NCI-H1436 treated with DMSO at 0.1 percent for 48 hours (cell line): ENCODE measurements at regions not wholly inside any gene's neighbourhood (a gene's known extent, or its start where the extent isn't known, plus 50 kb on each side); places are given as distances from the start of the nearest gene placed in this dataset.

Experiments
- DNase-seq: peaks from one replicate; lab custom pipeline; 2025; lab: John Stamatoyannopoulos, UW

DNA sequence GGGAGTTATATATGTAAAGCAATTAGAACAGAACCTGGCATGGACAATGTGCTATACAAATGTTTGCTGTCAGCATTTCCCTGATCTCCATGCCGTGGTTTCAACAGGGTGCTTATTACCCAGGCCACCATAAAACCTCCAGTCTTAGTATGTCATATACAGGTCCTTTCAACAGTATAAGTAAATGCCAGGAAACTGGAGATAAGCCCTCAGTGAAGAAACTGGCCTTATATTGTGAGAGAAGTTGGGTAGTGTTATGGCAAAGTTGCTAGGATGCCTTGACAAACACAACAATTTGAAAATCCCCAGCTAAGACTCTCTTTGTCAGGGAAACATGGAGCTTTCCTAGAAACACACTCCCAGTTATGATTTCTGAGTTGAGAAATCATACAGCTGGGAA is 850.2 kb upstream of the ADAMTS5 start:
- no peak for DNase-seq

GRCh38 chr21:27816301-27816700 is 849.4 kb upstream of the ADAMTS5 start:
- DNase-seq, result no peak

DNA sequence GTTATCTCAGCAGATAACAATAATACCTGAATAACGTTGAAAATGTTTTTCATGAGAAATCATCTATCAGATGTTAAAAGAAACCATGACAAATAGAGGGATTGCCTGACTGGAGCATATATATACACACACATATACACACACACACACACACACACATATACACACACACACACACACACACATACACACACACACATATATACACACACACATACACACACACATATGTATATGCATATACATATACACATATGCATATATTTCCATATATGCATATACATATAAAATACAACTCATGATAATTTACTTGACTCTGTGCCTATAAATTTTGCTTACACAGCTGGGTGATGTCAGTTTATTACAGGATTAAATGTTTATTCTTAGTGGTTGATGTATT is 847.3 kb upstream of the ADAMTS5 start:
- no peak for DNase-seq

DNA sequence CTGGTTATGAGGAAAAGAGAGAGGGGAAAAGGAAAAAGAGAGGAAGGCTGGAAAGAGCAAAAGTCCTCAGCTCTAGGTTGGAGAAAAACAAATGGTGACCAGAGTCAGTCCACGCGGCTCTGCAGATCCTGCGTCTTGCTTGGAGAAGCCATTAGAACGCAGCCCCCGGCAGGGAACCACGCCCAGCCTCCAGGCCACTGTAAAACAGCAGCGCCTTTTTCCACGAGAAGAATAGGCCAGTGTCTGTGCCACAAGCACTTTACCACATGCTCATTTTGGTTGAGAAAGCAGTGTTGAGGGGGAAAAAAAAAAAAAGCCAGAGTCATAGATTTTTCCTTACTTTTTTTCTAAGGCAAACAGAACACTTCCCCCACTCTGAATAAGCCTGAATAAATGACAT is 846.9 kb upstream of the ADAMTS5 start:
- no peak for DNase-seq

GRCh38 chr21:27813344-27813743 is 846.5 kb upstream of the ADAMTS5 start:
- no peak for DNase-seq

- DNase-seq, result no peak
These were observed 845.4 kb upstream of the ADAMTS5 start for GRCh38 chr21:27812279-27812678.

DNA sequence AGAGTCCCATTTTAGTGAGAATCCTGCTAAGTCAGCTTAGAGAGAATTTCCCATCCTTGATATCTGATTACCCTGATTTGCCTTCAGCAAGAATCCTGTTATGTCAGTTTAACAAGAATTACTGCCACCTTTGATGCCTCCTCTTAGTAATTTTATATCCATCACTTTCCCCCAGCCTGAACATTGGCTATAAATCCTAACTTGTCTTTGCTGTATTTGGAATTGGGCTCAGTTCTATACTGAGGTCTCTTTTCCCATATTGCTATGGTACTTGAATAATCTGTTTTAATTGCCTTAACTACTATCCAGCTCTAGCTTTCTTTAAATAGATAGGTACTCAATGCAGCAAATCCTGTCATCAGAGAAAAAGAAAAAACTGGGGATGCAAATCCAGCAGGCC is 842.0 kb upstream of the ADAMTS5 start:
- DNase-seq, result no peak

DNA sequence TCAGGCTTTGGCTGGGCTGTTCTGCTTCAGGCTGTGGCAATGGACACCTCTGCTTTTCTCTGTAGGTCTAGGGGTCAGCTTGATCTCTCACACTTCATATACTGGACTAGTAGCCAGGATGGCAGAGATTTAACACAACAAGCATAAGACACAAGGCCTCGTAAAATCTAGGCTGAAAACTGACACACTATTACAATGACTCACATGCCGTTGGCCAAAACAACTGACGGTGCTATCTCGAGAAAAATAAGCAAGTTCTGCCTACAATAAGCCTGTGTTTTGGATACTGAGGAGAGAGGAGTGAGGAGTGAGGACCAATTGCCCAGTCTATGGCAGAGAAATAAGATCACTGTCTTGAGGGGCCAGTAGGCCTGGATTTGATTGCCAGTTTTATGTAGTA is 840.7 kb upstream of the ADAMTS5 start:
- DNase-seq, result no peak

GRCh38 chr21:27806281-27806680 is 839.4 kb upstream of the ADAMTS5 start:
- no peak for DNase-seq

DNA sequence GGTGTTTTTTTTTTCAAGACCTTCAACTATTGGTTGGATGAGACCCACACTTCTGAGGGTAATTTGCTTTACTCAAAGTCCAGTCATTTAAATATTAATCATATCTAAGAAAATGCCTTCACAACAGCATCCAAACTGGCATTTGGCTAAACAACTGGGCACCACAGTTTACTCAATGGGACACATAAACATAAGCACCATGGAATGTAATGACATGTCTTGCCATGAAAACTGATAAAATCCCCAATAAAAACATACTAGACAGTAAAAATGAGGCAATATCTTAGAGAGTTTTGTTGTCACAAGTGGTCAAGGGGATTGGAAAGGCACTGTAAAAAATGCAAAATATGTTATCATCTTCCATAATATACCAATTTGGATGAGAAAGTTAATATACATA is 838.8 kb upstream of the ADAMTS5 start:
- no peak for DNase-seq

GRCh38 chr21:27804515-27804914 is 837.6 kb upstream of the ADAMTS5 start:
- DNase-seq, result no peak

GRCh38 chr21:27803571-27803970 is 836.7 kb upstream of the ADAMTS5 start:
- DNase-seq, result no peak

- no peak for DNase-seq
These were observed 836.1 kb upstream of the ADAMTS5 start for GRCh38 chr21:27802816-27803475.

DNA sequence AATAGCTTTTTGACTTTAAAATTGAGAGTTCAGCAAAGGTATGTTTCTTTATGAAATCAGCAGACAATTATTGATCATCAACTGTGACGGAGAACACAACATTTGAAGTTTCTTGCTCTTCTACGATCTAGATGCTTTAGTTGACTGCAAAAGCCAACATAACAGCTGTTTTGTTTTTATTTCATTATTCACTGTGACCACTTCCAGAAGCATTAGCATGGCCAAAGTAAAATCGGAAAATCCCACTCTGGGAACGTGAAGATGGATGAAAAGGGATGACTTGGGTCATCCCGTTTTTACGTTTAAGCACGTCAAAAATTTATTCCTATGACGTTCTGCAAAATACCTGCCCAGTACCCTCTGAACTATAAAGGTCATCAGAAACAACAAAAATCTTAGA is 833.0 kb upstream of the ADAMTS5 start:
- no peak for DNase-seq

DNA sequence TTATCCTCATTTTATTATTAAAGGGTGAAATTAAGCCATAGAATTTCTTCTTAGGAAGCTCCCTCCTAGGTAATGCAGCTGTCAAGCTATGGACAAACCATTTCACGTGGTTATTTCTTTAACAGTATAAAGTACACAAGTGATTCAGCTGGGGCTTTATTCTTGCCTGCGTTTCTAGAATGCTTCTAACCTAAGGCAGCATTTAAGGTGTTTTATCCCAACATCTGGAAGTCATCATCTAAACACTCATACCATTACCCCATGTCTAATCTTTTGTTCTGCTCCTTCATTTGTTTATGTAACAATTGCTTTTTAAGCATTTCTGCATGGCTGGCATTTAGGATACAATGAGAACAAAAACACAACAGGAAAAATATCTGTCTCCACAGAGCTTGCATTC is 829.2 kb upstream of the ADAMTS5 start:
- DNase-seq, result no peak

GRCh38 chr21:27795418-27795817 is 828.5 kb upstream of the ADAMTS5 start:
- DNase-seq, result no peak

DNA sequence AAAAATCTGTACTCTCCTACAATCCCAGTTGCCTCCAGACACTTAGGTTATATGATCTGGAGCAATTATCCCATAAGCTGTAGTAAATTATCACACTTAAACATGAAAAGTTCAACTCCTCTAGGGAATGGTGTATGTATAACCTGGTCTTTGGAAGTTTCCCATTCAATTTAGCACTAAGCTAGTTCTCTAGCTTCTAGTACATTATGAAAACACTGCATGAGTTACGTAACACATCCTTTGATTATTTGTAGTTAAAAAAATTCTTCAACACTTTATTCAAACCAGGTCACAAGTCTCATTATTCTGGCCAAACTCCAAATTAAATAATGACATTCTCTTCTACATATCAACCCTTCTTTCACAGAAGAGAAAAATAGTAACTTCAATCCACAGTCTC is 827.0 kb upstream of the ADAMTS5 start:
- DNase-seq, result no peak

DNA sequence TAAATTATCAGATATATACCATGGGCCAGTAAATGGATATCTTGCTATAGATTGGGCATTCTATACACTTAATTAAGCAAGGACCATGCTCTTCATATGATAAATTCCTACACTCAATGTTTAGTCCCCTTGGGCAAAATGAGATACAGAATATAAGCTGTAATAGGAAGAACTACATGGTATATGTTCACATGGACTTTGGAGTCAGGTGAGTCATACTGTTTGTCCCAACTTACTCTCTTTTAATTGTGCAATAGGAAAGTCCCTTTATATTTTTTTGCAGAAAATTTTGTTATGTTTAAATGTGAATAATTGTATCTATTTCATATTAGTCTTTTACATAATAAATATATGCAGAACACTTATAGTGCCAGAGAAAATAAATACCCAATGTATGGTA is 820.2 kb upstream of the ADAMTS5 start:
- no peak for DNase-seq

DNA sequence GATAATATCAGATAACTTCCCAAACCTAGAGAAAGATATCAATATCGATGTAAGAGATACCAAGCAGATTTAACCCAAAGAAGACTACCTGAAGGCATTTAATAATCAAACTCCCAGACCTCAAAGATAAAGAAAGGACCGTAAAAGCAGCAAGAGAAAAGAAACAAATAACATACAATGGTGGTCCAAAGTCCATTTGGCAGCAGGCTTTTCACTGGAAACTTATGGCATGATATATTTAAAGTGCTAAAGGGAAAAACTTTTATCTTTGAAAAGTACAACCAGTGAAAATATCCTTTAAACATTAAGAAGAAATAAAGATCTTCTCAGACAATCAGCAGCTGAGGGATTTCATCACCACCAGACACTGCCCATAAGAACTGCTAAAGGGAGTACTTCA is 812.7 kb upstream of the ADAMTS5 start:
- DNase-seq, result no peak

- DNase-seq, result no peak
These were observed 810.2 kb upstream of the ADAMTS5 start for GRCh38 chr21:27776925-27777553.

GRCh38 chr21:27772816-27773215 is 805.9 kb upstream of the ADAMTS5 start:
- DNase-seq, result no peak

DNA sequence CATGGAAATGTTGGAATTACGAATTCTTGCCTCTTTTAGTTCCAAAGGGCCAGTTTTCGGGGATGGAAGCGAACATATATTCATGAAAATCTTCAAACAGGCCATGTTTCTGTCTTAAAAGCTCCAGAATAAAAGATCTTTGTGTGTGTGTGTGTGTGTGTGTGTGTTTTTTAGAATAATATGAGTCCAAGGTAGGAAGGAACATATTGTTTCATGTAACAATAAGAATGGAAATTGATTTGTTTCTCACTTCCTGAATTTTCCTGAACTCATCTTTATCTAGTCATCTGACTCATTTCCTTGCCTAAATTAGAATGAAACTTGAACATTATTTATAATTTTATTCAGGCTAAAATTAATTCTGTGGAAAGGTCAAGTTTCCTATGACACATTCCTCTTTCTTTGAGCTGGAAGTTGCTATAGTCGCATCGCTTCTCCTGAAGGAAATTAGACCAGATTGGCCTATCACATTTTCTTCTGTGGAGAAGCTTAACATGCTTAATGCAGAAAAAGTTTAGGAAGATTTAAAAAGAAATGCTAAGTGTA is 805.1 kb upstream of the ADAMTS5 start:
- no peak for DNase-seq

GRCh38 chr21:27769763-27770162 is 802.9 kb upstream of the ADAMTS5 start:
- DNase-seq, result no peak
